Kidney tubule cell (primary cell): ENCODE measurements at regions not wholly inside any gene's neighbourhood (a gene's known extent, or its start where the extent isn't known, plus 50 kb on each side); places are given as distances from the start of the nearest gene placed in this dataset.
A peak's percentile ranks its signal among the peaks of the same experiment; 100 is the strongest.
"Not testable (repeated sequence)": the region's sequence is repeated elsewhere in the genome, so short reads cannot be mapped to it uniquely, and the experiment has no call there.

ENCODE experiments used
- DNase-seq: peaks from one replicate; pipeline ENCODE4 v3.0.0-alpha.2; 2018; ENCODE audit warnings: low spot score

DNA sequence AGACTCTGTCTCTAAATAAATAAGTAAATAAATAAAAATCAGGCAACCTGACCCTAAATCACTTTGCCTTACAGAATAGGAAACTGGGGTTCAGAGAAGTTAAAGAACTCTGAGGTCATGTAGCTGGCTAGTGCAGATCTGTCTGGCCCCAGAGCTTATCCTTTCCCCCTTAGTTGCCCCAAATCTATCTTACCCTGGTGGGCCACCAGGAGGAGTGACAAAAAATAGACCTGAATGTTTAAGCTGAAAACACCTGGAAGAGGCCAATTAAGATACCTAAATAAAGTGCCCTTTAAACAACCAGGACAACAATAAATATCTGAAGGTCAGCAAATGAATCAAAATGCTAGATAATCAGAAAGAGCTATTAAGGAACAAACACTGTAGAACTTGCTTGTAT is 59.7 kb downstream of the TEX35 start:
- no peak for DNase-seq

DNA sequence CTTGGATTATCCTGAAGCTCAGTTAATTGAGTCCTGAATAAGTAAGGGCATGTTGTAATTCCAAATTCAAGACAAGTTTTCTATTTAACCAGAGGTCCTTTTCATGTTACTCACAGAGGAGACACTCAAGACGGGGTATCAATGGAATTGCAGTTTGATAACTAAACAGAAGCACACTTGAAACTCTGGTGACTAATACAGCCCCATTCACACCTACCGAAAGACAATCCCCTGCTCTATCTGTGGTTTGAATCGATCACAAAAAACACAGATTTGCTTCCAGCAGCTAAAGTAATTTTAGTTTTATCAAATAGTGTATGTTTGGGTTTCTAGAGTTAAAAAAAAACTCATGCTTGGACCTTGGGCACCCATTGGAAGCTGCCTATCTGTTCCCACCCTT is 60.4 kb downstream of the TEX35 start:
- no peak for DNase-seq

DNA sequence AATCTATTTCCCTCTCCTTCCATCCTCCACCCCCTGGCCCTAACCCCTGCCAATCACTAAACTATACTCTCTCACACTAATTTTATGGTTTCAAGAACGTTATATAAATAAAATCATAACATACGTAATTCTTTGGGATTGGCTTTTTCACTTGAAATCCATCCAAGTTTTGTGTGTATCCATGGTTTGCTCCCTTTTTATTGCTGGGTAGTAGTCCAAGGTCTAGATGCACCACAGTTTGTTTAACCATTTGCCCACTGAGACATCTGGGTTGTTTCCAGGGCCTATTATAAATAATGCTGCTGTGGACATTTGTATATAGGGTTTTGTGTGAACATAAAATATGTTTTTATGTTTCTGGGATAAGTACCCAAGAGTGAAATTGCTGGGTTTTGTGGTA is 61.4 kb downstream of the TEX35 start:
- DNase-seq, result no peak

DNA sequence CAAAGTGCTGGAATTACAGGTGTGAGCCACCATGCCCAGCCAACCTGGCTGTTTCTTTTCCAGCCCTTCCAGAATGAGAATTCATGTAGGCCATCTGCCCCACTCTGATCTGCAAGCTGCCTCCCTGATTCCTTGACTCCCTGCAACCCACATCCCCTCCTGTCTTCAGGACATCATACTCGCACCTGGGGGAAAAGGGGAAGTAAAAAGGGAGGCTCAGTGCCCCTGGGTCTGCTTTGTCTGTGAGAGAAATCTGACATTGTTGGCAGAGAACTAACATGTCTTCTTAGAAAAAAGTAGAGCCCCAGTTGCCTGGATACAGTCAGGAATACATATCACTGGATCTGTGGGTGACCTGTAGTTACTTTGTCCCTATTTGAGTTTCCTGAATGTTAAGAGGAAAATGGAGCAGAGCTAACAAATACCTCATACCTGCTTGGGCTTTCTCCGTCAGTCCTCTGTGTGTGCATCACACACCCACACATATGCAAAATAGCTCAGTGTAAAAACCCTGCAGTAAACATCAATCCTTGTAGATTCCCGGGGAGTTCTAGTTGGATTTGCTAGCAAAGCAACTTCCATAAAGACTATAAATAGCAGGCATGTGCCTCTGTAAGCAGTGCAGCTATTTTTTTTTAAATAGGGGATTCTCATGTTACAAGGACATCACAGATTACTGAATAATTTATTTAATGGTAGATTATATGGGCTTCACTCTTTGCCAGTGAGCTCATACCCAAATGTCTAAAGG is 62.9 kb downstream of the TEX35 start:
- DNase-seq, result no peak

DNA sequence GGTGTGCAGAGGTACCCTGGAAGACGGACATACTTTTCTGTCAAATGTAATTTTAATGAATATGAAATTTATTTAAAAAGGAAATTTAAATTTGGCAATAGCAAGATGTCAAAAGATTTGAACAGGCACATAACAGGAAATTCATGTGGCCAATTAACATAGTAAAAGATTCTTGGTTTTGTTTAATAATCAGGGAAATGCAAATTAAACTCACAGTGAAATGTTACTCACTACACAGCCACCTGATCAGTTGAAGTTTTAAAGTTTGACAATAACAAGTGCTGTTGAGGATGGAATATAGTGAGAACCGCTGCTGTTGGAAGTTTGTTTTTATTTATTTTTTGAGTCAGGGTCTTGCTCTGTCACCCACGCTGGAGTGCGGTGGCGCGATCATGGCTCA is 63.9 kb downstream of the TEX35 start:
- no peak for DNase-seq

DNA sequence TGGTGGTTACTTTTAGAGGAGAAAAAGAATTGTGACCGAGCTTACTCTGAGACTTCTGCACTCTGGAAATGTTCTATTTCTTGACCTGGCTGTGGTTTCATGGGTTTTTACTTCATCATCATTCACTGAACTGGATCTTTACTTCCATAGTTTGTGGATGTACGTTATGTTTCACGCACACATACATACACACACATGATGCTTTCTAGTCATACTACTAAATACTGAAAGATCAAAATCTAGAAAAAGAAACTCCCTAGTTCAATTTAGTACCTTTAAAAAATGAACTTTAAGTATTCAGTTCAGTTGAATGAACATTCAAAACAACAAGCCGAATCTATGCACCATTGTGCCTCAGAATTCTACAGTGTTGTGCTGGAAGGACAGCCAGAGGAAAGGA is 65.0 kb downstream of the TEX35 start:
- DNase-seq, result no peak

DNA sequence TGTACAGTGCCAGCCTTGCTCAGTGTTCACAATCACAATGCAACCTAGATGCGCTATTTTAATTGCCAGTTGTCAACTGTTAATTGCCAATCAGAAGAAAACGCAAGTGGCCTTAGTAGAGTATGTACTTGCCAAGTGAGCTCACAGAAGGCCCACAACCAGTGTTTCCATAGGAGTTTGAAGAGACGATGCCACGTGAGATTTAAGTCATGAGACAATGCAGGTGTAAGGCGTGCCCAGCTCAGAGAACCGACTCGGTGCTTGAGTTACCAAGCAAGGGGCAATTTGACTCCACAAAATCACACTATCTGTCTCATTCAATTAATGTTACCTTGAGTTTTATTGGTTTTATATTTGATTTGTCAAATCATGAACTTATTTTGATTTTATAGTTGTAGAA is 65.6 kb downstream of the TEX35 start:
- no peak for DNase-seq

DNA sequence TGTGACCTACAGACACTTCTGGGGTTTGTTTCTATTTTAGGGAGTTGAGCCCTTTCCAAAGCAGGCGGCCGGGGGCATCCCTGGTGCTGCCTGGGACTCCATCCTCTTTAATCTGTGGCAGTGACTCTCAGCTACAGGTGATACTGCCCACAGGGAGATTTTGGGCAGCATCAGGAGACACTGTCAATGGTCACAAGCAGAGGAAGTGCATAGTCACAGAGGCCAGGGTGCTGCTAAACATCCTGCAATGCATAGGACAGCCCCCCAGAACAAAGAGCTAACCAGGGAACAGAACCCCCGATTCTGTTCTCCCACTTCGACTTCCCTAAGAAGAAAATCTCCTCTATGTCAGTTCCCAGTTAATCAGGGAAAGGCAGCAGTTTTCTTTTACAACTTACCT is 66.2 kb downstream of the TEX35 start:
- DNase-seq, result no peak

DNA sequence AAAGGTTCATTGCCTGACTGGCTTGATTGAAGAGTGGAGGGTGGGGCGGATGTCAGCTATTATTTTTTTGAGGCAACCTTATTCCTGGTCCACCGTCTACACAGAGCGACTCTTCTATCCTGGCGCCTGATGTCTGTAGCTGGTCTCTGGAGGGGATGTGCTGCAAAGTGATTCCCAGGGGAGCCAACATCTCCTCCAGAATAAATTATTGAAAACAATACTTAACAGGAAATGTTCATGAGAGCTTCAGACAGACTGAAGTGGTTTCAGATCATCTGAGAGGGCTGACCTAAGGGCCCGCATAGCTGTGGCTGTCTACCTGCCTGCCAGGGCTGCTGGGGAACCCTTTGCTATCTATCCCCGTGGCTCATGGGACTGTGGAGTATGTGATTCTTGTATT is 66.7 kb downstream of the TEX35 start:
- no peak for DNase-seq

DNA sequence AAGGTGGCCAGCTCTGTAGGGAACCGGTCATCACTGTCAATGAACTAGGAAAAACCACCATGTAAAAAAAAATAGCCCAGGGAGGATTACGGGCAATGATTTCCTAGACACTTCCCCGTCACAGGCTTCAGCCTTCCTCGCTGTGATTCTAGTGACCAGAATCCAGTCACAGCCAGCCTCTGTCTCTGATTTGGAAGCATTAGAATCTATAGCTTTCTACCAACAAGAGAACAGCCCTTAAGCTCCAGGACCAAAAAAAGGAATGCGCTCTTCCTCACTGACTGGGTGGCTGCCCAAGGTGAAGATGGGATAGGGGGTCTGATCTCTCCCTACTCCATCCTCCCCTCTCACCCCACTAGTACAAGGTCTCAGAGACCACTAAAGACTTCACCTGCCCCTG is 67.2 kb downstream of the TEX35 start:
- DNase-seq, result no peak

DNA sequence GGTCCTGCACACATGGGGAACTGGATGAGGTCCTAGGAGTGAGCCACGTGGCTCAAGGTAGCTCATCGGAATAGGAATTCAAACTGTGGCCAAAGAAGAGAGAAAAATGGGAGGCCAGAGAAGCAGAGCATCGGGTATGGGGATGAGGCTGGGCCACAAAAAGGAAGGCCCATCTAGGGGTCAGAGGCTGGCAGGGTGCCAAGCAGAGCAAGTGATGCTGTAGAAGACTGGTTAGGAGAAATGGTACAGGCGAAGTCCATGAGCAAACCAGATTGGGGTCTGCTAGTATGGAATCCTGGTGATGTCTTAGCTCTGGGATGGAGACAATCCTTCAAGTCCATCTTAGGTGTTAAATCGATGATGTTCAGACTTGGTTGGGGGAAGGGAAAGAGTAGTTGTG is 68.0 kb downstream of the TEX35 start:
- DNase-seq, result no peak

DNA sequence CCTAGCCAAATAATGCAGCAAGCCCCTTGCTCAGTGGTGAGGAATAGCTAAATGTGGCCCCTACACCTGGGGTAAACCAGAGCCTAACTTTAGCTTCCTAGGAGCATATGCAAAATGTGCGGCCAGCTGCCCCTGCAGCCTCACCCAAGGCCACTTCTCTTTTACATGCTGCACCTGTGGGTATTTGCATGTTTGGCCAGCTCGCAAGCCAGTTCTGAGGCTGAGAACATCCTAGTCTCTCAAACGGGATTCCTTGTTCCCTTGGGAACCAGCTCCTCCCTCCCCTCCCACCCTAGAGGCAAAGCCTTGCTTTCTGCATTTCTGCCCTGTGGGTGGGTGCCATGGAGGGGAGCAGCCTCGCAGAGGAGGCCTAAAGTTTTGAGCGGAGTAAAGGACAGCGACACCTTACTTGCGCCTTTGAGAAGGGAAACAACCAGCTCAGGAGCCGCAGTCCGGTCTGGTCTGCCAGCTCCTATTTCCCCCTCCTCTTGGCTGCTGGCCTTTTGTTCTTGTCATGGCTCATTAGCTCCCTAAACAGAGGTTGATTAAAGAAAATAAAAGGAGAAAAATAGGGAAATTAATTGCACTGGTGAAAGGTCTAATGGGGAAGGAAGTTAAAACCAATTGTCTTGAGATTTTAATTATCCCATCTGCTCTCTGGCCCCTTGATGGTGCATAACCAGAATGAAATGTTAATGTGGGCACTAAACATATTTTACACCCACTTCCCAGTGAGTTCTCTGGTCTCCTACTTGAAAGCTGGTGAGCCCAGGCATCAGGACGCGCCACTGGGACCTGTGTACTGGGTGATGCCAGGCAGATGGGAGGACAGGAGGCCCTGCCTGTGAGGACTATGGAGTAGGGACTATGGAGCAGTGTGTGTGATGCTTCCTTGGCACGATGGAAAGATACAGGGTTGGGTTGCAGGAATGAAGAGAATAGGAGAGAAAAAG is 68.7 kb downstream of the TEX35 start:
- DNase-seq, result no peak

DNA sequence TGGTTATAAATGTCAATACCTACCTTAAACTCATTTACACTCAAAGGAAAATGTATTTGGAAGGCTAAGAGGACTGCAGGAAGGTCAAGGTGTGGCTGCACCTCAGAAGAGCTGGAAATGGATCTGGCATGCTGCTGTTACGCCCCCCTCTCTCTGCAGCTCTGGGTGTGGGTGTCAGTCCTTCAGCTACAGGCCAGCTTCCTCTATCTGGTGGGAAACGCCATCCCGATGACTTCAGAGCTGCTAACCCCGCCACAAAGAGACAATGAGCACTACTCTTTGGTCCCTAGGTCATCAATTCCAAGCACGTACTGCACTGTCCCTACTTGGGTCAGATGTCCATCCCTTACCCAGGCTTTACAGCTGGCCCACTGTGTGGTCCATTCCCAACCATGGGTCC is 74.2 kb downstream of the TEX35 start:
- no peak for DNase-seq

DNA sequence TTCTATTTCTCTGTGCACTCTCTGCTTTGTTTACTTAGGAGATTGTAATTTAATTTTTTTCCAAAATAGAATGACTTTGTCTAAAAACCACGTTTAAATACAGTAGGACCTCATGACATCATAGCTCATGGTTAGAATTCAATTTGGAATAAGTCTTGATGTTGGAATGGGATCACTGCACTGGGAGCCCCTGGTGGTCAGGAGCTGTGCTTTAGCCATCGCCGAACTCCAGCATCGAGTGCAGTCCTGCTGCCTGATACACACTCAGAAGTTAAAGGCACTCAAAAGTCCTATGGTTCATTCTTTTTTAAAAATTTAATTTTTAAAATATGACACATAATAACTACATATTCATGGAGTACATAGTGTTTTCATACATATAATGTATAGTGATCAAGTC is 75.1 kb downstream of the TEX35 start:
- DNase-seq, result no peak

DNA sequence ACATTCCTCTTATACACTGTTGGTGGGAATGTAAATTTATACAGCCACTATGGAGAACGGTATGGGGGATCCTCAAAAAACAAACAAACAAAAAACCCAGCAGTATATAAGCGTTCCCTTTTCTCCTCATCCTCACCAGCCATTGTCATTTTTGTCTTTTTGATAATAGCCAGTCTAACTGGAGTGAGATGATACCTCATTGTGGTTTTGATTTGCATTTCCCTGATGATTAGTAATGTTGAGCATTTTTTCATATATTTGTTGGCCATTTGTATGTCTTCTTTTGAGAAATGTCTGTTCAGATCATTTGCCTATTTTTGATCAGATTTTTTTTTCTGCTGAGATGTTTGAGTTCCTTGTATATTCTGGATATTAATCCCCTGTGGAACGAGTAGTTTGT is 76.1 kb downstream of the TEX35 start:
- DNase-seq, result not testable (repeated sequence)

DNA sequence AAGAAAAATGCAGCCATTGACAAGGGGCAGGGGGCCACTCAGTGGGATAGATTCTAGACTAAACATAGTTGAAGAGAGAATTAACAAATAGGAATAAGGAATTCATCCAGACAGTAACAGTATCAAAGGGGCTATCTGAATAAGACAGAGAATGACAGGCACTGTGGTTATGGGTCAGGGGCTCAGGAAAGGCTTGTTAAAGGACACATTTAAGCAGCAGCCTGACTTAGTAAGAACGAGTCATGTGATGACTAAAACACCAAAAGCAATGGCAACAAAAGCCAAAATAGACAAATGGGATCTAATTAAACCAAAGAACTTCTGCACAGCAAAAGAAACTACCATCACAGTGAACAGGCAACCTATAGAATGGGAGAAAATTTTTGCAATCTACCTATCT is 78.9 kb downstream of the TEX35 start:
- peak; percentile 65 for DNase-seq

DNA sequence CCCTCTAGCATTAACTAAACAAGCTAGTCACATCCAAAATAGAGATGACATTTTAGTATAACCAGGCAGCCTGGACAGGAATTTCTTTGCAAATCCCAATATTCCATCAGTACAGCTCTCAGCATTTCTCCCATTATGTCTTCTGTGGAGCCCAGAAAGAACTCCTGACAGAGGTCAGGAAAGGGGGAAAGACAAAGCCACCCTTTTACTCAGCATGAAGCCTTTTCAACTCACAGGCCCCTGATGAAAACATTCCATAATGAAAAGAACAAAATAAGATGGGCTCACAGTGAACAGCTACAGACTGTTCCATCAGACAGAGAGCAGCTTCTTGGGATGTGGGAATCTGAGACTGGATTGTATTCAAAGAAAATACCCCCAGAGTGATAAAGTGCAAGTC is 80.6 kb downstream of the TEX35 start:
- DNase-seq, result no peak

DNA sequence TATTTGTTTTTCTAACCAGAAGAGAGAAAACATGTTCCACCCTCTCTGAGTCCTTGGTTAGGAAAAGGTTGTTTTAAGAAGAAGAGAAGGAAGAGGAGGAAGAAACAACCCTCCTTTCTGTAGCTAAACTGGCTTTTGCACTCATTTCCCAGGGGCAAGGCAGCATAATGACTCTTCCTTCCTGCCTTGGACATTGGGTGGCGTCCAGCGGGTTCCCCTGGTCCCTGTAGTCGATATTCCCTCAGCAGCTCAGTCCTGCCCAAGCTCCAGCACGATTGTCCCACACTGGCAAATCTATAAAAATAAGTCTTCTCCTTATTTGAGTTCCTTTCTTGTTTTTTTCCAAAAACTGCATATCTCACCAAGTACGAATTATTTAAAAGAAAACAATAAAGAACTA is 81.2 kb downstream of the TEX35 start:
- DNase-seq, result no peak

DNA sequence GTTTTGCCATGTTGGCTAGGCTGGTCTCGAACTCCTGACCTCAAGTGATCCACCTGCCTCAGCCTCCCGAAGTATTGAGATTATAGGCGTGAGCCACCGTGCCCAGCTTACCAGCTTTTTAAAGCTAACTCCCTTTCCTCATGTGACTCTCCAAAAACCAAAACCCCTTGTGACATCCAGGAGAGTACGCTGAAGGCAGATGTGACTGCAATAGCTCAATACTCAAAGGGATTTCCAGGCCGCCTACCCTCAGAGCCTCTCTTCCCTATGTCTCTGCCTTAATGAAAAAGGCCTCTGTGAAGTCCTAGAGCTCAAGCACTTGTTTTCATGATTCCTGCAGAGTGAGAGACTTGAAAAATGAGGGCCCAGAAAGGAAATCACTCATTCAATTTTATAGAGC is 82.6 kb downstream of the TEX35 start:
- DNase-seq, result no peak

DNA sequence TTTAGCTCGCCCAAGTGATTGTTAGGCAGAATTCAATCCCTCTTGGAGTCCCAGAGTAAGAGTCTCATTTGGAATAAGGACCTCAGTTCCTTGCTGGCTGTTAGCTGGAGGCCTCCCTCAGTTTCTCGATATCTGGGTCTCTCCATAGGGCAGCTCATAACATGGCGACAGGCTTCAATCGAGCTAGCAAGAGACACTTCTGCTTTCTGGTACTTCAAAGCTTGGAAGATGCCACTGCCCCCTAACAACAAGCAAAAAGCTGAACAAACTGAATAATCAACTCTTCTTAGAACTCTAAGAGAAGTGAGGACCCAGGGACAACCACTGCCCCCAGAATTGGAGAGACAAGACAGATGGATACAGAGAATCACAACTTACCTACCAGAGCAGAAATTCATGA is 86.2 kb downstream of the TEX35 start:
- no peak for DNase-seq

DNA sequence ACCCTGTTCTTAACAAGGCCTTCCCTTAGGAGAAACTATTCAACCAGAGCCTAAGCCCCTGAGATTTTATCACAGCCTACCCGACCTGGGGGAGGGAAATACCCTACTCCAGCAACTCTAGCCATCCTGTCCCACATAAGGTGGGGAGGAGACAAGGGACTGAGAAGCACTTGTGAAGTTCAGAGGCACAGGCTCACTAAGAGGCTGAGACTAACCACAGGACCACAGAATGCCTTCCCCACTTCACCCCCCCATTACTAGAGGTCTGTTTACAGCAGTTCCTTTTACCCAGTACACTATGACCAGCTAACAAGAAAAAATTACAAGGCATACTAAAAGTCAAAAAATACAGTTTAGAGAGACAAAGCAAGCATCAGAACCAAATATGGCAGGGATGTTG is 86.8 kb downstream of the TEX35 start:
- DNase-seq, result no peak

DNA sequence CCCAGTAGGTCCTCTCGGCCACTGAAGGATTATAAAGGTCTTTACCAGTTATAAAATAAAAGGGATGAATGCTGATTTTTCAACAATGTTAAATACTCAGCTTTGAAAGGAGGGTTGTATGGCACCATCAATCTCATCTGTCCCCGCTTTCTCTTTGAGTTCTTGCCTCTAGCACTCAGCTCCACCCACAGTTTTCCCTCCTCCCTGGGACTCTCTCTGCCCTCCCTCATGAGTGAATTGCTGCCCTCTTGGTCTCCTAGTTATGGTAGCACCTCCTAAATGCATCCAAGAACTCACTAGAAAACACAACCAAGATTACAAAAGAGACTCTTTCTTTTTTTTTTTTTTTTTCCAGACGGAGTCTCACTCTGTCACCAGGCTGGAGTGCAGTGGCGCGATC is 91.0 kb downstream of the TEX35 start:
- no peak for DNase-seq

DNA sequence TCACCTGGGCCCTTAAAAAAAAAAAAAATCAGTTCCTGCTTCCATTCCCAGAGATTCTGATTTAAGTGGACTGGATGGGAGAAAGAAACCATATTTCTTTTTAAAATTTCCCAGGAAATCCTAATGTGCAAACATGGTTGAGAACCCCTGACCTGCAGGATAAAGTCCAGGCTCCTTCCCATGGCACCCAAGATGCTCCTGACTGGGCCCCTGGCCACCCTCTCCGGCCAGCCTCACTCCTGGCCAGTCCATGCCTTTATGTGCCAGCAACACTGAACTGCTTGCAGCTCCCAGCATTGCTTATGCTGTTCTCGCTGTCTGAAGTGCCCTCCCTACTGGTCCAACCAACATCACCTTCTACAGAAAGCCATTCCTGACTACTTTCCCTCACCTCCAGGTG is 93.9 kb downstream of the TEX35 start:
- no peak for DNase-seq
